Naive thymus-derived CD4-positive, alpha-beta T cell (primary cell): ENCODE measurements at regions not wholly inside any gene's neighbourhood (a gene's known extent, or its start where the extent isn't known, plus 50 kb on each side); places are given as distances from the start of the nearest gene placed in this dataset.

Source experiments
- ATAC-seq: fragments of 150-1000 bp; cut with Tn5 transposase; 2 replicates; pipeline ENCODE4 v1.10.0; 2021; ENCODE audit warnings: mild to moderate bottlenecking, moderate library complexity
- CTCF ChIA-PET: fragments of 350-600 bp; sonication (Branson Sonifier 250); formaldehyde crosslinking; loops from one replicate; lab custom pipeline; 2021; ENCODE audit warnings: antibody characterized with exemption; lab: Charles Lee
- POLR2A ChIA-PET: fragments of 350-600 bp; sonication (Branson Sonifier 250); formaldehyde crosslinking; loops from one replicate; lab custom pipeline; 2021; ENCODE audit warnings: antibody characterized with exemption, inconsistent platforms; lab: Charles Lee
- DNase-seq, 9 donors: peaks; one replicate each; pipeline versions ENCODE4 v3.0.0 to v3.0.0-alpha.2; 2020 to 2022; ENCODE audit warnings: mixed read lengths in 1 of 9
- H3K27ac ChIP-seq: one replicate; pipeline ENCODE4 v1.7.0; 2013; ENCODE audit warnings: mild to moderate bottlenecking, low read depth, low read length, moderate library complexity
- H3K27me3 ChIP-seq, 2 donors: one replicate each; pipeline ENCODE4 v1.7.0; 2013; ENCODE audit warnings: low read length in 2 of 2, mild to moderate bottlenecking in 2 of 2, moderate library complexity in 2 of 2; ENCODE audit not compliant: control insufficient read depth in 2 of 2, insufficient read depth in 2 of 2
- H3K36me3 ChIP-seq, 3 experiments: 1 replicate in 2 of 3; 2 replicates in 1 of 3; pipeline ENCODE4 v1.7.0; 2013; ENCODE audit warnings: low read length in 3 of 3, mild to moderate bottlenecking in 3 of 3, moderate library complexity in 1 of 3; ENCODE audit not compliant: insufficient read depth in 3 of 3, control insufficient read depth in 2 of 3
- H3K4me1 ChIP-seq, 2 donors: one replicate each; pipeline ENCODE4 v1.7.0; 2013; ENCODE audit warnings: low read length in 2 of 2, mild to moderate bottlenecking in 2 of 2, moderate library complexity in 1 of 2; ENCODE audit not compliant: control insufficient read depth in 2 of 2, insufficient read depth in 2 of 2
- H3K4me3 ChIP-seq: 2 replicates; pipeline ENCODE4 v1.7.0; 2013; ENCODE audit warnings: mild to moderate bottlenecking, low read length
- H3K9me3 ChIP-seq, 3 experiments: 1 replicate in 2 of 3; 2 replicates in 1 of 3; pipeline ENCODE4 v1.7.0; 2013; ENCODE audit warnings: low read length in 3 of 3; ENCODE audit not compliant: control insufficient read depth in 2 of 3
- H3K27ac Mint-ChIP-seq, 9 donors: one replicate each; pipeline ENCODE4 v1.8.0; 2020 to 2022; ENCODE audit warnings: mixed read lengths in 9 of 9, mild to moderate bottlenecking in 8 of 9, moderate library complexity in 5 of 9, inconsistent platforms in 2 of 9
- H3K27me3 Mint-ChIP-seq, 5 donors: one replicate each; pipeline ENCODE4 v1.8.0; 2021 to 2022; ENCODE audit warnings: mixed read lengths in 5 of 5, mild to moderate bottlenecking in 1 of 5
- H3K36me3 Mint-ChIP-seq, 5 donors: one replicate each; pipeline ENCODE4 v1.8.0; 2020 to 2022; ENCODE audit warnings: mixed read lengths in 5 of 5, mild to moderate bottlenecking in 3 of 5, inconsistent platforms in 1 of 5
- H3K4me1 Mint-ChIP-seq, 7 donors: one replicate each; pipeline ENCODE4 v1.8.0; 2020 to 2022; ENCODE audit warnings: mixed read lengths in 7 of 7, mild to moderate bottlenecking in 3 of 7, inconsistent platforms in 1 of 7
- H3K4me3 Mint-ChIP-seq, 10 donors: one replicate each; pipeline ENCODE4 v1.8.0; 2020 to 2022; ENCODE audit warnings: mild to moderate bottlenecking in 10 of 10, mixed read lengths in 10 of 10, moderate library complexity in 6 of 10, inconsistent platforms in 2 of 10
- H3K9me3 Mint-ChIP-seq, 11 donors: one replicate each; pipeline ENCODE4 v1.8.0; 2020 to 2022; ENCODE audit warnings: mixed read lengths in 11 of 11, mild to moderate bottlenecking in 4 of 11, inconsistent platforms in 1 of 11, moderate library complexity in 1 of 11
- intact Hi-C, 2 donors: fragments of 100-400 bp; cut with micrococcal nuclease; formaldehyde crosslinking; loops; one replicate each; pipeline ENCODE4 v1.15.1; 2023

DNA sequence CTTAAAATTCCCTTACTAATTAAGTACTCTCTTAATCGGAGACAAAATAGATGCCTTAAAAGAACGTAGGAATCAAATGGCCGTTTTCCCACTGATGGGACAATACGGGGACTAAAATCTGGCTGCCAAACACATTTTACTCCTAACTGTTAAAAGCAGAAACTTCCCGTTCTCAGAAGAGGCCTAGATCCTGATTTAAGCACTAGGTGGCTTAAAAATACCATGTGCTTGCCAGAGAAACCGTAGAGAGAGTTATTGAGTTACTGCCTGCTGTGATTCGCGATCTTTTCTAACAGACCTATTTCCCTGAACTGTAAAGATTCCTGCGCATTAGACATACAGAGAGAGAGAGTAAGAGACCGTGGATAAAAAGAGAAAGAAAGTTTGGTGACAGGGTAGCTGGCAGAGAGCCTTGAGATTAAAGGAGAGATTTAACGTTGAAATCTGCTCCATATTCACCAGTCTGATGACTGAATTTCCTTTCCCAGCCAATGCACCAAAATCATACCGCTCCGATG, 54.4 kb upstream of the STUM start:
- H3K9me3 ChIP-seq, result no peaks in the 10 kb centered on the region
- intact Hi-C loops, result no loop called here
- H3K27ac Mint-ChIP-seq, result no peak overlapping the region
- ChIA-PET CTCF (no interaction called here), POLR2A (no interaction called here)
- H3K4me1 Mint-ChIP-seq, result no peaks in the 10 kb centered on the region
- H3K27me3 ChIP-seq, result no peaks in the 10 kb centered on the region
- no peaks in the 10 kb centered on the region for H3K36me3 ChIP-seq
- no peak overlapping the region for H3K27ac ChIP-seq
- peak overlapping the region in 1 of 10 donors; percentile 7 for H3K4me3 Mint-ChIP-seq
- no peaks in the 10 kb centered on the region for H3K36me3 Mint-ChIP-seq
- no peak for DNase-seq
- no peaks in the 10 kb centered on the region for H3K4me1 ChIP-seq
- no peak for ATAC-seq
- H3K27me3 Mint-ChIP-seq, result peaks cover 0 to 15% (median 0%) of the 10 kb centered on the region in 5 donors
- H3K9me3 Mint-ChIP-seq, result peaks cover 0 to 2% (median 0%) of the 10 kb centered on the region in 11 donors
- H3K4me3 ChIP-seq, result no peak overlapping the region

- Mint-ChIP-seq H3K27me3 (peaks cover 0 to 22% (median 1%) of the 10 kb centered on the region in 5 donors), H3K4me1 (no peaks in the 10 kb centered on the region), H3K36me3 (no peaks in the 10 kb centered on the region), H3K27ac (no peak overlapping the region), H3K4me3 (no peak overlapping the region), H3K9me3 (peaks cover 0 to 6% (median 0%) of the 10 kb centered on the region in 11 donors)
- Histone ChIP-seq H3K36me3 (no peaks in the 10 kb centered on the region), H3K4me3 (no peak overlapping the region), H3K9me3 (no peaks in the 10 kb centered on the region), H3K4me1 (no peaks in the 10 kb centered on the region), H3K27me3 (no peaks in the 10 kb centered on the region), H3K27ac (no peak overlapping the region)
- ChIA-PET POLR2A (no interaction called here), CTCF (no interaction called here)
- DNase-seq (no peak), ATAC-seq (no peak)
- intact Hi-C loops, result no loop called here
These were observed 52.8 kb upstream of the STUM start for GRCh38 chr1:226495716-226496115.

- Mint-ChIP-seq H3K9me3 (peaks cover 0 to 6% (median 0%) of the 10 kb centered on the region in 11 donors), H3K4me3 (no peak overlapping the region), H3K27me3 (peaks cover 0 to 27% (median 3%) of the 10 kb centered on the region in 5 donors), H3K27ac (peak overlapping the region in 1 of 9 donors; percentile 74), H3K36me3 (no peaks in the 10 kb centered on the region), H3K4me1 (no peaks in the 10 kb centered on the region)
- ATAC-seq (no peak), DNase-seq (no peak)
- no peaks in the 10 kb centered on the region for H3K36me3 ChIP-seq
- H3K9me3 ChIP-seq, result no peaks in the 10 kb centered on the region
- H3K27ac ChIP-seq, result no peak overlapping the region
- H3K4me1 ChIP-seq, result no peaks in the 10 kb centered on the region
- H3K4me3 ChIP-seq, result no peak overlapping the region
- no peaks in the 10 kb centered on the region for H3K27me3 ChIP-seq
- POLR2A ChIA-PET, result no interaction called here
- CTCF ChIA-PET, result no interaction called here
- intact Hi-C loops, result no loop called here
These were observed 52.0 kb upstream of the STUM start for GRCh38 chr1:226496453-226497015.

GRCh38 chr1:226497276-226497833, 51.2 kb upstream of the STUM start:
- Histone ChIP-seq H3K4me3 (no peak overlapping the region), H3K27me3 (no peaks in the 10 kb centered on the region), H3K36me3 (no peaks in the 10 kb centered on the region), H3K4me1 (no peaks in the 10 kb centered on the region), H3K9me3 (no peaks in the 10 kb centered on the region), H3K27ac (no peak overlapping the region)
- no peaks in the 10 kb centered on the region for H3K4me1 Mint-ChIP-seq
- no peaks in the 10 kb centered on the region for H3K36me3 Mint-ChIP-seq
- ChIA-PET CTCF (no interaction called here), POLR2A (no interaction called here)
- ATAC-seq (no peak), DNase-seq (no peak)
- peak overlapping the region in 1 of 9 donors; percentile 74 for H3K27ac Mint-ChIP-seq
- peaks cover 0 to 6% (median 0%) of the 10 kb centered on the region in 11 donors for H3K9me3 Mint-ChIP-seq
- no peak overlapping the region for H3K4me3 Mint-ChIP-seq
- peaks cover 0 to 35% (median 3%) of the 10 kb centered on the region in 5 donors for H3K27me3 Mint-ChIP-seq
- intact Hi-C loops, result no loop called here

DNA sequence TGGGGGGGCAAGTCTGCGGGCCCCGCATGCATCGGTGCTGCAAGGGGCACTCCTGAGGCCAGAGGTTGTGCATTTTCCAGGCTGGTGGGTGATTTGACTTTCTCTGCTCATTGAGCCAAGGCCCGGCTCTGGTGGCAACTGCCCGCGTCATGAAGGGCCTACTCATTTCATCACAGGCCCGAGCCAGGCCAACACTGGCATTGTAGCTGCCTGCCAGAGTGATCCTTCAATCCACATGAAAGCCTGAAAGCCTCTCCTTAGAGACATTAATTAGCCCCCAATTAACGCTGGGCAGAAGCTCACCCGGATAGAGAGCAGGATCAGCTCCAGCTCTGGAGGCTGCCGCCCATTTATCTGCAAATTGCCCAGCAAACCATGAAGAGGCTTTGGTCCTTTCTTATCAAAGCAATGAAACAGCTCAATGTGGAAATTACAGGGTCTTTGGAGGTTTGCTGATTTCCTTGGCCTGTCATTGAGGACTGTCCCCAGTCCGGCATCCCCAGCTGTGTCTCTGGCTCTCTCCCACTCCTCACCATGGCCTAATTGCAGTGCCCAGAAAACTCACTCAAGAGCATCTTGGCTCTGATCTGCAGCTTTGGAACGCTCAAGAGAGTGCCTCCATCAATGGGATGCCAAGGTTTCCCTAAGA, 50.4 kb upstream of the STUM start:
- H3K9me3 Mint-ChIP-seq, result peaks cover 0 to 6% (median 0%) of the 10 kb centered on the region in 11 donors
- DNase-seq (no peak), ATAC-seq (no peak)
- H3K27me3 Mint-ChIP-seq, result peaks cover 0 to 40% (median 3%) of the 10 kb centered on the region in 5 donors
- no peaks in the 10 kb centered on the region for H3K36me3 Mint-ChIP-seq
- POLR2A ChIA-PET, result no interaction called here
- no peaks in the 10 kb centered on the region for H3K9me3 ChIP-seq
- no peak overlapping the region for H3K27ac ChIP-seq
- no peaks in the 10 kb centered on the region for H3K36me3 ChIP-seq
- H3K4me3 ChIP-seq, result no peak overlapping the region
- H3K4me3 Mint-ChIP-seq, result no peak overlapping the region
- CTCF ChIA-PET, result interaction anchor here (0.9 kb wide), 1 partner anchor 56 kb away, joined by 3 read pairs; no protein-coding TSS in a partner anchor
- intact Hi-C loops, result no loop called here
- H3K27me3 ChIP-seq, result no peaks in the 10 kb centered on the region
- no peak overlapping the region for H3K27ac Mint-ChIP-seq
- no peaks in the 10 kb centered on the region for H3K4me1 Mint-ChIP-seq
- no peaks in the 10 kb centered on the region for H3K4me1 ChIP-seq

DNA sequence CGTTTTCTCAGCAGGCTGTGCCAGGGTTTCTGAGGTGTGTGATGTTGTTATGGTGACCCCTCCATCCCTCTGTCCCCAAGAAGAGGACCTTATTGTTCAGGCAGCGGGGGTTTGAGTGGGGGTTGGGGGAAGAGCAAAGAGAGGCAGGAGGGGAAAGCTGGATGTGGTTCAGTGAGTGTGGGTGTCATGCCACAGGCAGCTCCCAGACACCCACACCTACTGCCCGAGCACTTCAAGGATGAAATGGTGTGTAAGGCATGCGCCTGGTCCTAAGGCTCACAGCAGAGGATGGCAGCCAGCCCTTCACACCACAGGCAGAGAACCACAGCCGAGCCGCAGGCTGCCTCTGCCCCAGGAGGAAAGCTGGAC, 49.9 kb upstream of the STUM start:
- H3K9me3 Mint-ChIP-seq, result peaks cover 0 to 6% (median 0%) of the 10 kb centered on the region in 11 donors
- no peak overlapping the region for H3K27ac Mint-ChIP-seq
- intact Hi-C loops, result no loop called here
- H3K4me3 ChIP-seq, result no peak overlapping the region
- ChIA-PET POLR2A (no interaction called here), CTCF (interaction anchor here (0.9 kb wide), 1 partner anchor 57 kb away, joined by 3 read pairs; no protein-coding TSS in a partner anchor)
- no peaks in the 10 kb centered on the region for H3K9me3 ChIP-seq
- no peaks in the 10 kb centered on the region for H3K4me1 ChIP-seq
- H3K27ac ChIP-seq, result no peak overlapping the region
- no peak for DNase-seq
- no peaks in the 10 kb centered on the region for H3K36me3 Mint-ChIP-seq
- H3K4me3 Mint-ChIP-seq, result no peak overlapping the region
- no peak for ATAC-seq
- H3K27me3 Mint-ChIP-seq, result peaks cover 0 to 41% (median 5%) of the 10 kb centered on the region in 5 donors
- no peaks in the 10 kb centered on the region for H3K36me3 ChIP-seq
- no peaks in the 10 kb centered on the region for H3K4me1 Mint-ChIP-seq
- no peaks in the 10 kb centered on the region for H3K27me3 ChIP-seq
